ENCODE measurements at regions not wholly inside any gene's neighbourhood (a gene's known extent, or its start where the extent isn't known, plus 50 kb on each side); places are given as distances from the start of the nearest gene placed in this dataset.

GRCh38 chr9:13814647-13815400 lies 499.1 kb downstream of the NFIB start:
- peaks cover 0 to 4% (median 0%) of the 10 kb centered on the region in 5 donors for H3K4me1 ChIP-seq (ENCODE audit: control insufficient read depth in 5 of 5, insufficient read depth in 5 of 5, low read length in 5 of 5)
- no peak overlapping the region for H3K4me3 ChIP-seq
- no peak overlapping the region for H3K9ac ChIP-seq (ENCODE audit: insufficient read depth in 1 of 2, low read length in 2 of 2)
- H3K27me3 ChIP-seq (ENCODE audit: control insufficient read depth in 3 of 3, insufficient read depth in 3 of 3, low read length in 2 of 3) = no peaks in the 10 kb centered on the region
- 92 to 95% methylated on average over 1 of the region's 1 CpG for WGBS, 2 donors
- H3K36me3 ChIP-seq (ENCODE audit: control insufficient read depth in 4 of 4, insufficient read depth in 4 of 4, low read length in 4 of 4) = no peaks in the 10 kb centered on the region
- ATAC-seq (ENCODE audit: insufficient read depth, low FRiP score) = no peak
- TF ChIP-seq, protein P1, sequence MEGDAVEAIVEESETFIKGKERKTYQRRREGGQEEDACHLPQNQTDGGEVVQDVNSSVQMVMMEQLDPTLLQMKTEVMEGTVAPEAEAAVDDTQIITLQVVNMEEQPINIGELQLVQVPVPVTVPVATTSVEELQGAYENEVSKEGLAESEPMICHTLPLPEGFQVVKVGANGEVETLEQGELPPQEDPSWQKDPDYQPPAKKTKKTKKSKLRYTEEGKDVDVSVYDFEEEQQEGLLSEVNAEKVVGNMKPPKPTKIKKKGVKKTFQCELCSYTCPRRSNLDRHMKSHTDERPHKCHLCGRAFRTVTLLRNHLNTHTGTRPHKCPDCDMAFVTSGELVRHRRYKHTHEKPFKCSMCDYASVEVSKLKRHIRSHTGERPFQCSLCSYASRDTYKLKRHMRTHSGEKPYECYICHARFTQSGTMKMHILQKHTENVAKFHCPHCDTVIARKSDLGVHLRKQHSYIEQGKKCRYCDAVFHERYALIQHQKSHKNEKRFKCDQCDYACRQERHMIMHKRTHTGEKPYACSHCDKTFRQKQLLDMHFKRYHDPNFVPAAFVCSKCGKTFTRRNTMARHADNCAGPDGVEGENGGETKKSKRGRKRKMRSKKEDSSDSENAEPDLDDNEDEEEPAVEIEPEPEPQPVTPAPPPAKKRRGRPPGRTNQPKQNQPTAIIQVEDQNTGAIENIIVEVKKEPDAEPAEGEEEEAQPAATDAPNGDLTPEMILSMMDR (IDR thresholded peaks at IDR 0.05; ENCODE audit: control extremely low read depth, extremely low read depth) = no peak
- H3K9me3 ChIP-seq (ENCODE audit: control insufficient read depth in 4 of 4, insufficient read depth in 3 of 4, low read length in 3 of 4) = peaks cover 0 to 2% (median 0%) of the 10 kb centered on the region in 4 donors
- H3K27ac ChIP-seq (ENCODE audit: low read depth in 1 of 2, low read length in 1 of 2) = no peak overlapping the region
- DNase-seq = no peak

GRCh38 chr9:13811876-13812275 lies 502.1 kb downstream of the NFIB start:
- Histone ChIP-seq H3K9me3 (ENCODE audit: control insufficient read depth in 4 of 4, insufficient read depth in 3 of 4, low read length in 3 of 4) (peaks cover 0 to 2% (median 0%) of the 10 kb centered on the region in 4 donors), H3K36me3 (ENCODE audit: control insufficient read depth in 4 of 4, insufficient read depth in 4 of 4, low read length in 4 of 4) (no peaks in the 10 kb centered on the region), H3K4me1 (ENCODE audit: control insufficient read depth in 5 of 5, insufficient read depth in 5 of 5, low read length in 5 of 5) (peaks cover 0 to 5% (median 0%) of the 10 kb centered on the region in 5 donors), H3K27ac (ENCODE audit: low read depth in 1 of 2, low read length in 1 of 2) (no peak overlapping the region), H3K27me3 (ENCODE audit: control insufficient read depth in 3 of 3, insufficient read depth in 3 of 3, low read length in 2 of 3) (no peaks in the 10 kb centered on the region), H3K9ac (ENCODE audit: insufficient read depth in 1 of 2, low read length in 2 of 2) (no peak overlapping the region), H3K4me3 (no peak overlapping the region)
- DNase-seq (no peak), ATAC-seq (ENCODE audit: insufficient read depth, low FRiP score) (no peak)
- TF ChIP-seq, protein P1 (IDR thresholded peaks at IDR 0.05; ENCODE audit: control extremely low read depth, extremely low read depth) = no peak

DNA sequence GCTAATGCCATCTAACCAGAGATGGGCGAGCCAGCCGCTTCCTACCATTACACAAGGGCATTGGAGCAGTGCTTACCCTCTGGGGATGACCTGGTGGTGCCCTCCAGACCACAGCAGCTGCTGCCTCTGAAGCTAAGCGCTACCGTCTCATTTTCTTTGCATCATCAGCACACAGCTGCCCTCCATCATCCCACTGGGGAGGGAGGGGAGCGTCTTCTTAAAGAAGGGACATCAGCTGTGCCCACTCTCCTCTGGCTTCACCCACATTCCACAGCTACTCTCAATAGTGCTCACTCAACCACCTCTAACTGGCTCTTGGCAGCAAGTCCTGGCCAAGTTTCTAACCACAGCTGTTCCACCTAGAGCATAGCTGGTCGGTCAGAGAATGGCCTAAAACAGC lies 503.4 kb downstream of the NFIB start:
- TF ChIP-seq, protein P1 (IDR thresholded peaks at IDR 0.05; ENCODE audit: control extremely low read depth, extremely low read depth) = no peak
- H3K27me3 ChIP-seq (ENCODE audit: control insufficient read depth in 3 of 3, insufficient read depth in 3 of 3, low read length in 2 of 3) = no peaks in the 10 kb centered on the region
- WGBS, 2 donors = 85 to 89% methylated on average over 6 of the region's 6 CpGs
- H3K9ac ChIP-seq (ENCODE audit: insufficient read depth in 1 of 2, low read length in 2 of 2) = no peak overlapping the region
- no peaks in the 10 kb centered on the region for H3K36me3 ChIP-seq (ENCODE audit: control insufficient read depth in 4 of 4, insufficient read depth in 4 of 4, low read length in 4 of 4)
- peaks cover 0 to 2% (median 0%) of the 10 kb centered on the region in 4 donors for H3K9me3 ChIP-seq (ENCODE audit: control insufficient read depth in 4 of 4, insufficient read depth in 3 of 4, low read length in 3 of 4)
- ATAC-seq (ENCODE audit: insufficient read depth, low FRiP score) (no peak), DNase-seq (no peak)
- H3K4me1 ChIP-seq (ENCODE audit: control insufficient read depth in 5 of 5, insufficient read depth in 5 of 5, low read length in 5 of 5) = peaks cover 0 to 17% (median 2%) of the 10 kb centered on the region in 5 donors
- no peak overlapping the region for H3K27ac ChIP-seq (ENCODE audit: low read depth in 1 of 2, low read length in 1 of 2)
- H3K4me3 ChIP-seq = no peak overlapping the region
